B cell (primary cell): ENCODE measurements at regions not wholly inside any gene's neighbourhood (a gene's known extent, or its start where the extent isn't known, plus 50 kb on each side); places are given as distances from the start of the nearest gene placed in this dataset.

Source experiments
- ATAC-seq: fragments of 200-7000 bp; cut with Tn5 transposase; one replicate; pipeline ENCODE4 v1.10.0; 2021; ENCODE audit warnings: low read depth, mild to moderate bottlenecking, moderate number of reproducible peaks, moderate library complexity
- CTCF ChIA-PET: fragments of 350-600 bp; sonication (Branson Sonifier 250); formaldehyde crosslinking; loops from one replicate; lab custom pipeline; 2021; ENCODE audit warnings: antibody characterized with exemption, inconsistent platforms; lab: Charles Lee
- POLR2A ChIA-PET: fragments of 350-600 bp; sonication (Branson Sonifier 250); formaldehyde crosslinking; loops from one replicate; lab custom pipeline; 2021; ENCODE audit warnings: antibody characterized with exemption; lab: Charles Lee
- DNase-seq: peaks from one replicate; pipeline ENCODE4 v3.0.0; 2013
- H2AFZ ChIP-seq: 2 replicates; pipeline ENCODE4 v1.6.1; 2012; ENCODE audit warnings: mild to moderate bottlenecking, low read depth, low read length; ENCODE audit not compliant: insufficient read depth, poor library complexity, severe bottlenecking
- H3K27ac ChIP-seq, 2 donors: 1 replicate in 1 of 2; 2 replicates in 1 of 2; pipeline ENCODE4 v1.5.1; 2012 to 2013; ENCODE audit warnings: low read length in 2 of 2, mild to moderate bottlenecking in 2 of 2, moderate library complexity in 1 of 2
- H3K27me3 ChIP-seq, 4 experiments: fragments of 200-600 bp in 1 of 4; sonication (generic) in 1 of 4; replicated peaks in 1 of 4; 1 replicate in 2 of 4; 2 replicates in 2 of 4; pipeline versions ENCODE4 v1.6.1 to v1.7.0; 2013 to 2016; ENCODE audit warnings: low read length in 3 of 4, mild to moderate bottlenecking in 2 of 4, mixed read lengths in 1 of 4, moderate library complexity in 1 of 4; ENCODE audit not compliant: insufficient read depth in 4 of 4, control insufficient read depth in 3 of 4; ENCODE audit errors: control extremely low read depth in 1 of 4
- H3K36me3 ChIP-seq, 2 experiments: replicated peaks in 1 of 2; 1 replicate in 1 of 2; 2 replicates in 1 of 2; pipeline versions ENCODE4 v1.6.1 to v1.7.1; 2013; ENCODE audit warnings: low read length in 1 of 2; ENCODE audit not compliant: insufficient read depth in 2 of 2, control insufficient read depth in 1 of 2; ENCODE audit errors: control extremely low read depth in 1 of 2, extremely low read depth in 1 of 2
- H3K4me1 ChIP-seq, 2 donors: fragments of 200-600 bp in 1 of 2; sonication (generic) in 1 of 2; 1 replicate in 1 of 2; 2 replicates in 1 of 2; pipeline versions ENCODE4 v1.5.1 to v1.6.1; 2013 to 2017; ENCODE audit warnings: low read length in 2 of 2; ENCODE audit not compliant: control insufficient read depth in 2 of 2, insufficient read depth in 2 of 2
- H3K4me2 ChIP-seq: replicated peaks from 2 replicates; pipeline ENCODE3; 2012; ENCODE audit warnings: mild to moderate bottlenecking, low read depth, low read length; ENCODE audit not compliant: poor library complexity, severe bottlenecking
- H3K4me3 ChIP-seq, 5 experiments: fragments of 200-600 bp in 1 of 5; sonication (generic) in 1 of 5; 1 replicate in 3 of 5; 2 replicates in 2 of 5; pipeline versions ENCODE4 v1.5.1 to v1.7.0; 2011 to 2016; ENCODE audit warnings: low read length in 4 of 5, mild to moderate bottlenecking in 4 of 5, low read depth in 2 of 5, control low read depth in 1 of 5, moderate library complexity in 1 of 5; ENCODE audit not compliant: insufficient read depth in 1 of 5; ENCODE audit errors: control extremely low read depth in 1 of 5, extremely low read depth in 1 of 5
- H3K79me2 ChIP-seq: fragments of 200-600 bp; sonication (generic); one replicate; pipeline ENCODE4 v1.6.0; 2016; ENCODE audit warnings: low read length; ENCODE audit not compliant: control insufficient read depth, insufficient read depth
- H3K9ac ChIP-seq: fragments of 200-600 bp; sonication (generic); 2 replicates; pipeline ENCODE4 v1.6.1; 2017; ENCODE audit warnings: mild to moderate bottlenecking, low read length, moderate library complexity
- H3K9me3 ChIP-seq, 3 donors: one replicate each; pipeline versions ENCODE4 v1.6.1 to v1.7.1; 2013; ENCODE audit warnings: low read length in 2 of 3; ENCODE audit not compliant: control insufficient read depth in 2 of 3, insufficient read depth in 1 of 3; ENCODE audit errors: control extremely low read depth in 1 of 3
- H4K20me1 ChIP-seq: 2 replicates; pipeline ENCODE4 v1.6.0; 2012; ENCODE audit warnings: mild to moderate bottlenecking, low read length; ENCODE audit not compliant: insufficient read depth, control insufficient read depth, poor library complexity, severe bottlenecking
- H3K27ac Mint-ChIP-seq: one replicate; pipeline ENCODE4 v1.8.0; 2021; ENCODE audit warnings: mixed read lengths
- H3K27me3 Mint-ChIP-seq: one replicate; pipeline ENCODE4 v1.8.0; 2021; ENCODE audit warnings: mixed read lengths
- H3K4me1 Mint-ChIP-seq: one replicate; pipeline ENCODE4 v1.8.0; 2021; ENCODE audit warnings: mixed read lengths
- H3K4me3 Mint-ChIP-seq: one replicate; pipeline ENCODE4 v1.8.0; 2021; ENCODE audit warnings: mixed read lengths
- H3K9me3 Mint-ChIP-seq: one replicate; pipeline ENCODE4 v1.8.0; 2022; ENCODE audit warnings: mixed read lengths; ENCODE audit not compliant: insufficient read depth
- CTCF ChIP-seq: fragments of 200-600 bp; IDR thresholded peaks from one replicate; pipeline ENCODE4 v1.8.0; 2022; ENCODE audit warnings: antibody characterized with exemption, mild to moderate bottlenecking
- EZH2 ChIP-seq: IDR thresholded peaks from 2 replicates; pipeline ENCODE4 v1.6.1; 2012; ENCODE audit warnings: borderline replicate concordance, low read depth, mild to moderate bottlenecking, moderate library complexity, low read length; ENCODE audit not compliant: insufficient read depth, poor library complexity, severe bottlenecking
- WGBS: methylation state at CpG from one replicate; pipeline ENCODE4 v1.1.5; 2013; ENCODE audit warnings: missing lambda C conversion rate; ENCODE audit not compliant: insufficient coverage; 5-methylcytosine and 5-hydroxymethylcytosine counted together
- intact Hi-C: fragments of 100-400 bp; cut with micrococcal nuclease; formaldehyde crosslinking; loops from one replicate; pipeline ENCODE4 v1.10.0; 2022

DNA sequence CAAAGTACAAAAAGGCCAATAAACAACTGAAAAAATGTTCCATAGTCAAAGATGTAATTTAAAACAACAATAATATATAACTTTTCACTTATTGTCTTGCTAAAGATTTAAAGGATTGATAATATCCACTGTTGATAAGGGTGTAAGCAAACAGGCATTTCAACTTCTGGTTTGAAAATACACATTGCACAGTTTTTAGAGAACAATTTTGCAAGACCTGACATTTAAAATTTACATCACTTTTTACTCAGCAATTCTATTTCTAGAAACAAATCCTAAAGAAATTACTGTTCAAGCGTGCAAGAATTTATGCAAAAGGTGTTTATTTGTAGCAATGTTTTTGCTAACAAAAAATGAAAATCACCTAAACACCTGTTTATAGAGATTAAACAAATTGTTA, 120.4 kb downstream of the TDRD15 start:
- Mint-ChIP-seq H3K4me1 (no peaks in the 10 kb centered on the region), H3K9me3 (no peaks in the 10 kb centered on the region), H3K4me3 (no peak overlapping the region), H3K27ac (no peak overlapping the region), H3K27me3 (peaks cover 7% of the 10 kb centered on the region)
- Histone ChIP-seq H3K4me1 (no peaks in the 10 kb centered on the region), H3K79me2 (no peaks in the 10 kb centered on the region), H3K4me2 (no peak overlapping the region), H3K4me3 (no peak overlapping the region), H3K9me3 (peaks cover 0 to 2% (median 0%) of the 10 kb centered on the region in 3 donors), H3K27ac (no peak overlapping the region), H2AFZ (no peak overlapping the region), H3K9ac (no peak overlapping the region), H3K36me3 (no peaks in the 10 kb centered on the region), H3K27me3 (peaks cover 0 to 2% (median 0%) of the 10 kb centered on the region in 4 experiments), H4K20me1 (no peaks in the 10 kb centered on the region)
- POLR2A ChIA-PET, result no interaction called here
- ATAC-seq, result no peak
- CTCF ChIA-PET, result no interaction called here
- no CpG with 5 or more reads among the region's 1 CpG for WGBS
- intact Hi-C loops, result no loop called here
- TF ChIP-seq EZH2, result no peak
- TF ChIP-seq CTCF, result no peak
- DNase-seq, result no peak

GRCh38 chr2:21245565-21245964, 121.8 kb downstream of the TDRD15 start:
- CTCF ChIA-PET, result no interaction called here
- no peaks in the 10 kb centered on the region for H3K9me3 Mint-ChIP-seq
- no peak for ATAC-seq

More at GRCh38 chr2:21245565-21245964, 121.8 kb downstream of the TDRD15 start:
- POLR2A ChIA-PET, result no interaction called here
- Histone ChIP-seq H3K9ac (no peak overlapping the region), H3K27ac (no peak overlapping the region), H3K79me2 (no peaks in the 10 kb centered on the region), H3K27me3 (peaks cover 0 to 2% (median 0%) of the 10 kb centered on the region in 4 experiments), H3K4me3 (no peak overlapping the region), H3K4me1 (no peaks in the 10 kb centered on the region), H4K20me1 (no peaks in the 10 kb centered on the region), H3K36me3 (no peaks in the 10 kb centered on the region), H3K9me3 (peaks cover 0 to 2% (median 0%) of the 10 kb centered on the region in 3 donors), H3K4me2 (no peak overlapping the region), H2AFZ (no peak overlapping the region)
- Mint-ChIP-seq H3K4me1 (no peaks in the 10 kb centered on the region), H3K27ac (no peak overlapping the region), H3K4me3 (no peak overlapping the region), H3K27me3 (peaks cover 7% of the 10 kb centered on the region)
- no peak for TF ChIP-seq CTCF
- no peak for TF ChIP-seq EZH2
- intact Hi-C loops, result no loop called here
- no CpG with 5 or more reads among the region's 2 CpGs for WGBS
- no peak for DNase-seq
